ENCODE measurements at regions not wholly inside any gene's neighbourhood (a gene's known extent, or its start where the extent isn't known, plus 50 kb on each side); places are given as distances from the start of the nearest gene placed in this dataset.

GRCh38 chr1:116851846-116852245 lies 57.9 kb upstream of the PTGFRN start:
- no peak for DNase-seq

DNA sequence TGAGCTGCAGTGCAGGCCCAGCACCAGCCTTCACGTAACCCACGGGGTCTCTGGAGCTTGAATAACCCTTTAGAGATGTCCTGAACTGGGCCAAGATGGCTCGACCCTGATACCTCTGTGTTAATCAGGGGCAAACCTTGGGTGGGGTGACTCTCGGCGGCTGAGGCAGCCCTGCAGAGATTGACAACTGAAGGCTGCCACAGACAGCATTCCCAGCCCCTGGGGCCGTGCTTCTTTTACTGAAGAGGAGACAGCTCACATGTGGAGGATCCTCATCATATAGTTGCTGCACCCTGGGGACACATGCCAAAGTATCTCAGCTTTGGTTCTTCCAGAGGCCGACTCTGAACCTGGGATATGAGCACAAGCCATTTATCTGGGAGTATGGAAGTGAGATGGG lies 57.3 kb upstream of the PTGFRN start:
- no peak for DNase-seq

DNA sequence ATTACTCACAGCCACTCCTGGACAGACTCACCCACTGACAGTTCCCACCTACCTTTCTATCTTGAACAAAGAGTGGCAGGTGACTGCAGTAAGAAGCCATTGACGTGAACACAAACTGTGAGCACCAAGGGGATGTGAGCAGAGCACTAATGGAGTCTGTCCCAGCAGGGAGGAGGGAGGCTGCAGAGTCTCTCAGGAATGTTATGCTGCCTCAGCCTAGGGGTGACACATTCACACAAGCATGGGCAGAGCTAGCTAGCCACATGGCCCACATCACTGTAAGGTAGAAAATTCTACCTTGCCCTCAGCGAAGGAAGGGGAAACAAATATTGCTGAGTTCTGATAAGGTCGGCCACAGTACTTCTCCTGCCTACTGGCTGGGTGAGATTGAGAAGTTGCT lies 56.8 kb upstream of the PTGFRN start:
- DNase-seq = no peak

- DNase-seq = no peak
These were observed 55.9 kb upstream of the PTGFRN start for GRCh38 chr1:116853680-116854402.

- DNase-seq = no peak
These were observed 55.4 kb upstream of the PTGFRN start for GRCh38 chr1:116854403-116854690.

DNA sequence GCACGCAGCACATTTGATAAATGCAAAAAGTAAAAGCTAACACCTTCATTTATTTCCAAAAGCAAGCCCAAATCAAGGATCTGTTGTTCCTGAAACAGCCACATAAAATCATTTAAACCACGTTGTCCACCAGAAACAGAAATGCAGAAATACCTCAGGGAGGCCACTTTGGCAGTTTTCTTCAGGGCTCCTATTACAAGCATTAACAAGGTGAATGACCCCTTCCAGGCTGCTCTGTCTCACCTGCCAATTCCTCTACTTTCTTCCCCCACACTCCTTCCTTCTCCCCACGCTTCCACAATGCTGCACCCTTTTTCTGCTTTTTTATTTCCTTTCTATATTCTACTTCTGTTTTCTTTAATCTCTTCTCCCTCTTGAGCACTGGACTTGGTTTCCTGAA lies 55.0 kb upstream of the PTGFRN start:
- no peak for DNase-seq

GRCh38 chr1:116855191-116855619 lies 54.5 kb upstream of the PTGFRN start:
- no peak for DNase-seq

DNA sequence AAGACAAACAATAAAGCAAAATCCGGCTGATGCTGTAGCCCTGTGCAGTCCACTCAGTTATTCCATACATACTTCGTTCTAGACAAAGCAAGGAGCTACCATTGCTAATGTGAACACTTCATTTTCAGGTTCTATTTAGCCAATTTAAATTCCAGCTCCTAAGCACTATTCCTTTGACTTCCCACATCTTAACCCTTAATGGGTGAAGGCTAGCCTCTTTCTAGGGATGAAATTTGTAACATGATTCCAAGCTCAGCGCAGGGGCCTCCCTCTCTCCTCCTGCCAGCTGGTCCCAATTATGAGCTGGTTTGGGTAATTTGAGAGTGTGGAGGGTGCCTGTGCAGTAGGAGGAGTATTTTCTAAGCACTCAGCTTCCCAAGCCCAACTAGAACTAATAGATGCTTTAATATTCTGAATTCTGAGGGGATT lies 53.9 kb upstream of the PTGFRN start:
- DNase-seq = no peak

GRCh38 chr1:116856312-116856711 lies 53.4 kb upstream of the PTGFRN start:
- no peak for DNase-seq

DNA sequence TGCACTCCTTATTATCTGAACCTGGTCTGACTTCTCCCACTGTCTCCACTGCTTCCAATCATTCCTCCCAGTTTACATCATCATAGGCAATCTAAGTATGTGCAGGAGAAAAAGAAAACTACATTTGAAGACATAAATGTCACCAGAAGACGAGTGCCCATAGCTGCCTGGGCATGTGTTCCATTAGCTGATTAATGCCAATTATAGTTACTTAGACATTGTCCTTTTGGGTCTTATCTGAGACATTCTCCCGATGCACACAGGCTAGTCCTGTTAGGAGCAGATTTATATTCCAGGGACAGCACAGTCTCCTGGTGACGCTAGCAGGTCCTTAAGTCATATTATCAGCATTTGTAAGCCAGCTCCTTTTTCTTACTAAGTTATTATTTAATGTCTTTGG lies 52.6 kb upstream of the PTGFRN start:
- DNase-seq = no peak

Data from CD4-positive, alpha-beta T cell treated with Interleukin-6 for 4 hours (primary cell).